WTC11 (cell line): ENCODE measurements at regions not wholly inside any gene's neighbourhood (a gene's known extent, or its start where the extent isn't known, plus 50 kb on each side); places are given as distances from the start of the nearest gene placed in this dataset.

Experiments used
- NR2C2 ChIP-seq: sonication (generic); formaldehyde crosslinking; IDR thresholded peaks from 2 replicates; pipeline ENCODE4 v1.8.0; 2022; ENCODE audit warnings: mild to moderate bottlenecking, missing genetic modification reagents
- PREB ChIP-seq: sonication (generic); formaldehyde crosslinking; IDR thresholded peaks from 2 replicates; pipeline ENCODE4 v1.8.1; 2022; ENCODE audit warnings: mild to moderate bottlenecking, missing genetic modification reagents, moderate library complexity, borderline replicate concordance
- SP1 ChIP-seq: sonication (generic); formaldehyde crosslinking; conservative IDR thresholded peaks from 2 replicates; pipeline ENCODE4 v1.8.1; 2022; ENCODE audit warnings: missing genetic modification reagents
- ZNF219 ChIP-seq: sonication (generic); formaldehyde crosslinking; IDR thresholded peaks from 2 replicates; pipeline ENCODE4 v1.8.0; 2023; ENCODE audit warnings: missing genetic modification reagents, mild to moderate bottlenecking, borderline replicate concordance
- TF ChIP-seq, protein P1 (sequence below): fragments of 200-600 bp; IDR thresholded peaks from 2 replicates; pipeline ENCODE4 v1.8.0; 2022; ENCODE audit warnings: antibody characterized with exemption
- TF ChIP-seq, protein P2 (sequence below): sonication (generic); formaldehyde crosslinking; IDR thresholded peaks from 2 replicates; pipeline ENCODE4 v1.8.1; 2023; ENCODE audit warnings: mild to moderate bottlenecking, missing genetic modification reagents, moderate library complexity

DNA sequence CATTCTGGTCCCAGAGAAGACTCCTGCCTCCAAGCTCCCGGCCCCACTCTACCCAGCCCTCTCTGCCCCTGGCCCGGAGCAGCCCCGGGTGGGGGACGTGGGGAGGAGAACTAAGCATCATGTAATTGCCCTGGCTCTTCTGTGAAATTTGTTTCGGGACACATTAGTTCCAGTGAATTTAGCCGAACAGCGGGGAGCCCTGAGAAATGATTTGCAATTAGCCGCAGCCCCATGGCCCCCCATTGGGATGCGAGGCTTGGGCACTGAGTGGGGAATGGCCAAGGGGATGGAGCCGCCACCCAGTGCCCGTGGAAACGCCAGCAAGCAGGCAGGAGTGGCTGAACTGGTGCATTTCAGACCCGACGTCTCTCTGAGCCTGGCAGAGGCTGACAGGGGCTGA, 173.9 kb upstream of the LHX5 start:
- TF ChIP-seq, protein P1, sequence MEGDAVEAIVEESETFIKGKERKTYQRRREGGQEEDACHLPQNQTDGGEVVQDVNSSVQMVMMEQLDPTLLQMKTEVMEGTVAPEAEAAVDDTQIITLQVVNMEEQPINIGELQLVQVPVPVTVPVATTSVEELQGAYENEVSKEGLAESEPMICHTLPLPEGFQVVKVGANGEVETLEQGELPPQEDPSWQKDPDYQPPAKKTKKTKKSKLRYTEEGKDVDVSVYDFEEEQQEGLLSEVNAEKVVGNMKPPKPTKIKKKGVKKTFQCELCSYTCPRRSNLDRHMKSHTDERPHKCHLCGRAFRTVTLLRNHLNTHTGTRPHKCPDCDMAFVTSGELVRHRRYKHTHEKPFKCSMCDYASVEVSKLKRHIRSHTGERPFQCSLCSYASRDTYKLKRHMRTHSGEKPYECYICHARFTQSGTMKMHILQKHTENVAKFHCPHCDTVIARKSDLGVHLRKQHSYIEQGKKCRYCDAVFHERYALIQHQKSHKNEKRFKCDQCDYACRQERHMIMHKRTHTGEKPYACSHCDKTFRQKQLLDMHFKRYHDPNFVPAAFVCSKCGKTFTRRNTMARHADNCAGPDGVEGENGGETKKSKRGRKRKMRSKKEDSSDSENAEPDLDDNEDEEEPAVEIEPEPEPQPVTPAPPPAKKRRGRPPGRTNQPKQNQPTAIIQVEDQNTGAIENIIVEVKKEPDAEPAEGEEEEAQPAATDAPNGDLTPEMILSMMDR, result no peak
- TF ChIP-seq PREB (CRISPR knock-in tag) (no peak), SP1 (CRISPR knock-in tag) (no peak), NR2C2 (CRISPR knock-in tag) (no peak), ZNF219 (CRISPR knock-in tag) (no peak)
- TF ChIP-seq, protein P2, sequence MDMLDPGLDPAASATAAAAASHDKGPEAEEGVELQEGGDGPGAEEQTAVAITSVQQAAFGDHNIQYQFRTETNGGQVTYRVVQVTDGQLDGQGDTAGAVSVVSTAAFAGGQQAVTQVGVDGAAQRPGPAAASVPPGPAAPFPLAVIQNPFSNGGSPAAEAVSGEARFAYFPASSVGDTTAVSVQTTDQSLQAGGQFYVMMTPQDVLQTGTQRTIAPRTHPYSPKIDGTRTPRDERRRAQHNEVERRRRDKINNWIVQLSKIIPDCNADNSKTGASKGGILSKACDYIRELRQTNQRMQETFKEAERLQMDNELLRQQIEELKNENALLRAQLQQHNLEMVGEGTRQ (CRISPR knock-in tag), result no peak
